GM18870 (cell line): ENCODE measurements at regions not wholly inside any gene's neighbourhood (a gene's known extent, or its start where the extent isn't known, plus 50 kb on each side); places are given as distances from the start of the nearest gene placed in this dataset.

ENCODE experiments used
- ATAC-seq: cut with Tn5 transposase; IDR thresholded peaks from one replicate; pipeline ENCODE4 v1.9.1; 2021; ENCODE audit warnings: moderate library complexity; ENCODE audit not compliant: unreplicated experiment

DNA sequence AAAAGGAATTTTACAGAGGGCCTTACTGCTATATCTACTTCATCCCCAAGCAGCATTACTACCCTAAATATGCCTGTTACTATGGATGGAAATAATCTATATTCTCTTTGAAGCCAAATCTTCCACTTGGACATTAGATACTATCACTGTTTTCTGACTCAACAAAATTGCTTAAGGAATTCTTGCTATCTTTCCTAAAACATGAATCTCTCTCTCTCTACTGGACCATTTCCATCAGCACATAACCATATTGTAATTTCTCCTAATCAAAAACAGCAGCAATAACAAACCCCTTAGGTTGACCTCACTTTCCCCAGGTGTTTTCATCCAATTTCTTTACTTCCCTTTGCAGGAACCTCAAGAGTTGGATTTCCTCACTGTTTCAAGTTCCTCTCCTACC is 67.9 kb upstream of the BLID start:
- no peak for ATAC-seq

DNA sequence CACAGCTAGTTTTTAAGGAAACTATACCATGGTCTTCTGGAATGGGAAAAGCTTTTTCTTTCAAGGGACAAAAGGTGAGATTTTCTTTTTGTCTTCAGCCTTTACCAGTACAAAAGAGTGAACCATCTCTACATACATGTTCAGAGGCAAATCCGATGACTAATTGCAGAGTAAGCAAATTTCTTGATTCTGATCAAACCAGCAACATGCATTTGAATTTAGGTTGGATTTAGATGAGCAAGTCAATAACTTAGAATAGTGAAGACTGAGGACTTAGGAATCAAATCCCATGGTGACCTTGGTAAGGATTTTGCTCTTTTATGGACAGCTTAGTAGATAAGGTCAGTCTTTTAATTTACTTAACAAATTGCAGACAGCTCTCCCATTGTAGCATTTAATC is 65.9 kb upstream of the BLID start:
- no peak for ATAC-seq

DNA sequence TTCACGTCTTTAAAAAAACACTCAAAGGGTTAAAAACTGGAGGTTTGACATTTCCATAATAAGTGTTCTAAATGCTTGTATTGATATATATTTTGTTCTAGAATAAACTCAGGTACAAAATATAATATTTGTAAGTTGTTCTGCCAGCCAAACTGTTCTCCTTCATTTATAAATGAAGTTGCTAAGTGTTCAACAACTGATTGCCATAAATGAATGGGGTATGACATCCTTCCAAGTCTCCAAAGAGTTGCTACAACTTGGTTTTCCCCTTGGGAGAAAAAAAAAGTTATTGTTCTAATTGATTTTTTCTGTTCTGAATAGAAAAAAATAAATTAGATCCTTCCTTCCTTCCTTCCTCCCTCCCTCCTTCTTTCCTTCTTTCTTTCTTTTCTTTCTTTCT is 65.4 kb upstream of the BLID start:
- ATAC-seq: no peak

DNA sequence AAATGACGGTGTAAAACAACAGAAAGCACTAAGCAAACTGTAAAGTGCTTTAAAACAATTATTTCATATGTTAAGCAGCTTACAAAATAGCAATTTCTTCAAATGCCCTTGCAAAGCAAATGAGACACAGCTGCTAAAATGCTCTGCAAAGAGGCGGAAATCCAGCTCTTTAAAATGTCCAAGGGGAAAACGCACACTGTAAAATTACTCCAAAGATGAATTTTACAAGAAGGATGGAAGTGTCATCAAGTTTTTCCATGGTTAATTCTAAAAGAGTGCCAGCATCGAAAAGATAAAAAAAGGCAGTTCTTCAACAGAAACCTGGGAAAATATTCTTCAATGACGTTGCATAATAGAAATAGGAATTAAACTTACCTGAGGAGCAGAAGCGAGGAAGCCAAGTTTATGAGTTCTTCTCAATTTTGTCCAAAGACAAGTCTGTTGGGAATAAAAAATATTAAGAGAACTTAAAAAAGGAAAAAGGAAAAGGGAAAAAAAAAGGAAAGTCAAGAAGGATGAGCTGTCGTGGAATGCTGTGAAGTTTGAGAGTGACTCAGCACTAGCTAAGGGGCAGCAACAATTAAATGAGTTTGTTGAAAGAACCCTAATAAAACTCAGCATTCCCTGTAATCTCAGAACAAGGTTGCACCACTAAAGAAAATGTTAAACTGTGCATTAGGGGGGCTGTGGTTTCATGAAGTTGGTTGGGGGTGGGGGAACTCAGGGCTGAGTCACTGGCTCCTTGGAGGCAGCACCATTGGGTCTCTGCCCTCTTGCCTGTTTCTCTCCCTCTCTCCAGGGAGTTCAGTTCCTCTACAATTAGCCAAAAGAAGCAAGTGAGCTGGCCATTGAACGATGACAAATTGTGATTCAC is 64.2 kb upstream of the BLID start:
- no peak for ATAC-seq

DNA sequence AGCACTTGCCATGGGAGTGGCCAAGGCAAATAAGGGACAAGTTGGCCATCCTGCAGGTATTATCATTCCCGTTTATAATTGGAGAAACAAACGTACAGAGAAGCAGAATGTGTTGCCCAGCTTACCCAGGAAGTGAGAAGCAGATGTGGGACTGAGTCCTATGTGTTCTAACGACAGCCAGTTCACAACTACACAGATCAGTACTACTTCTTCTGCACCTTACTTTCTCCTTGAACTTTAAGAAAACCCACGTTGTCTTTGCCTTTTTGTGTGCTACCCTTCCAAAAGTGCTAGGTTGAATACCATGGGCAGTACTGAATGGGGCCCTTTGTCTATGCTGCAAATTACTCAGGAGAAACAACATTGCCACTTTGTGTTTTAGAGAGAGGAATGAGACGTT is 62.8 kb upstream of the BLID start:
- no peak for ATAC-seq

DNA sequence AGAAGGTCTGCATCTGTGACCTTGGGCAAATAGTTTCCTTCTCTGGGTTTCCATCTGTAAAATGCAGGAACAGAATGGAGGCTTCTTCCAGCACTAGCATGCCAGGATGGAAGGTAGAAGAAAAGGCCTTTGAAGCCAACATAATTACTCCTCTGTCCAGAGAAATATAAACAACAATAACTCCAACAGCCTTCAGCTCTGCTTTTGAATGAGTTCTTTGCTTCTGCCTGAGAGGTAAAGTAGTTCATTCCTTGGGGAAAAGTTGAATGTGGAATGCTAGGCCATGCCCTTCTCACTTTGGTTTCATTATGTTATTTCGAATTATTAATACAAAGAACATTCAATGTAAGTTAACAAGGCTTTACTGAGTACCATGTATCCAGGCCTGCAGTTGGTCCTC is 61.2 kb upstream of the BLID start:
- no peak for ATAC-seq

DNA sequence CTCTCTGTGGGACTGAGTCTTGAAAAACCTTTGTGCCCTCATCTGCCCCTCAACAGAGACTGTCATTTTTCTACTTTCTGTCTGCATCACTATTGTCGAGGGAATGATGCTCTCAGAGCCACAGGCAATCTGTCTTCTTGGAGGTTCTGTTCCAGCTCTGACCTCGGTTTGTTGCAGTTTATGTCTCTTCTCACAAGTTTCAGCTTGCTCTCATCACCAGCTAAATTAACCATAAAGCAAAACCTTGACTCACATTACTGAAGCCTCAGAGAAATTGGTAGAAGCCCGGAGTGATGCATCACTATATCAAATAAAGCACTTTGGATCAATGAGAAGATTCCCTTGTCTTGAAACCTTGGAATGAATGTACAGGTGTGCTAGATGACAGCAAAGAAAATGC is 60.6 kb upstream of the BLID start:
- ATAC-seq: no peak

DNA sequence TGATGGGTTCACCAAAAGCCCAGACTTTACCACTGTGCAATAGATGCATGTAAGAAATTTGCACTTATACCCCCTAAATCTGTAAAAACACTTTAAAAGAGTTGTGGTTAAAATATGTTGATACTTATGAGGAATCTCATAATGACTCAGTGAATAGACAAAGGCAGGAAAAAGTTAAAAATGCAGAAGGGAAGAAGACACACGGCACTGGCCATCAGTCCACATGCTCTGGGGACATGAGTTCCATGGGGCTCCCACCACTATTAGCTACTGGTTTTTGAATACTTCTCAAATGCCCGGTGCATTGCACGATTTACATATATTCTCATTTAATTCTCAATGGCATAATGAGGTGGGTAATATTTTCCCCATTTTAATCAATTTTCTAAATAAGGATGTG is 59.3 kb upstream of the BLID start:
- no peak for ATAC-seq

DNA sequence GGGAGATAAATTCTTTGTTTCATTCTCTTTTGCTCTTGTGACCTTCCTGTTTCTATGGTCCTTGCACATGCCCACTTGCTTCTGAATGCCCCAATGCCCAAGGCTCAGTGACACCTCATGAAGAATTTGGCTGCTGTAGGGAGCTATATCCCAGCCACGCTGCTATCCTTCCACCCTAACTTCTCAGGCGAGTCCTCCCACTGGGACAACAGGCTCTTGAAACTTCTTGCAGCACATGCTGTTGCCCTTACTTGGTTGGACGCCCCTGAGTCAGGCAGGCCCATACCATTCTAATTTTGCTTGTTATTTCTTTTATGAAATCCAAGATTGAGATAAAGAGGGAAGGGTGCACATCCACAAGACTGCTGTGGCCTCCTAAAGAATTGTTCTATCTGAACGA is 57.6 kb upstream of the BLID start:
- no peak for ATAC-seq

DNA sequence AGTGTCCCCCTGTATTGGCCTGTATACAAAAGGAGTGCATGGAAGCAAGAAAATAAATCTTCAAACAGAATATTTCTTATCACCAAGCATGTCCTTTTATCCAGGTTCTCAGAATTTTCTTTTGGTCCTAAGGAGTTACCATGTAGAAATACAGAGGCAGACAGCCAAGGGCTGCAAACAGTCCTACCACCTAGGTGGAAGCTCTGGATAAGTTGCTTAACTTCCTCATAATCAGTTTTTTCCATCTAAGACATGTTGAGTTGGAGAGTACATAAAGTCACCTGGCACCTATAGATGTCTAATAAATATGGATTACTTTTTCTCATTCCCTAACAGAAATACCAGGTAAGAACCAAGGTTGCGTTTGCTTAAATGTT is 57.0 kb upstream of the BLID start:
- ATAC-seq: no peak

DNA sequence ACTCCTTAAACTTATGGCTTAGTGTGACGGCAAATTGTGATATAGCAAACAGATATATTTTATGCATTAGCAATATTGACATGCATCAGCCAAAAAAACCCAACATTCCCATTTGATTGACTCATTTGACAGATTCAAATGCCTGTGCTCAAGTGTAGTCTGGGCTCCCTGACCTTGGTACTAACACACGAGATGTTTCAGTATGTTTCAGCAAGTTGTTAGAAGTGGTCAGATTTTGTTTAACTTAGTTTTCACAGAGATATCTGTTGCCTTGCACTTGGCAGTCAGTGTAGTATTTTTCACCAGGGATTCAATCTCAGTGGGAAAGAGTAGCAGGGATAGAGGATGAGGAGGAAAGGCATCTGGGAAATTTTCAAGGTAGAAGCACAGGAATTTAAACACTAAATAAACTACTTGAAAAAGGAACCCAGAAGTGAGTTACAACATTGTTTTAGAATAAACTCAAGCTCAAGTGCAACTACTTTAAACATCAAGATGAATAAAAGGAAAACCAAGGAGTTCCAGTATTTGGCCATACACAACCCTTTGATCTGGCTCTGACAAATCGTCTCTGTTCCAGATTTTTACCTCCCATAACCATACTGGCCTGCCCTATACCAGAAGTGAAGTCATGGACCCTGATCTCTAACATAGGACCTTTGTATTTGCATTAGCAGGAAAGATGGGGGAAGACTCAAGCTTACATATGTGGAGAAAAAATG is 56.5 kb upstream of the BLID start:
- ATAC-seq: no peak

DNA sequence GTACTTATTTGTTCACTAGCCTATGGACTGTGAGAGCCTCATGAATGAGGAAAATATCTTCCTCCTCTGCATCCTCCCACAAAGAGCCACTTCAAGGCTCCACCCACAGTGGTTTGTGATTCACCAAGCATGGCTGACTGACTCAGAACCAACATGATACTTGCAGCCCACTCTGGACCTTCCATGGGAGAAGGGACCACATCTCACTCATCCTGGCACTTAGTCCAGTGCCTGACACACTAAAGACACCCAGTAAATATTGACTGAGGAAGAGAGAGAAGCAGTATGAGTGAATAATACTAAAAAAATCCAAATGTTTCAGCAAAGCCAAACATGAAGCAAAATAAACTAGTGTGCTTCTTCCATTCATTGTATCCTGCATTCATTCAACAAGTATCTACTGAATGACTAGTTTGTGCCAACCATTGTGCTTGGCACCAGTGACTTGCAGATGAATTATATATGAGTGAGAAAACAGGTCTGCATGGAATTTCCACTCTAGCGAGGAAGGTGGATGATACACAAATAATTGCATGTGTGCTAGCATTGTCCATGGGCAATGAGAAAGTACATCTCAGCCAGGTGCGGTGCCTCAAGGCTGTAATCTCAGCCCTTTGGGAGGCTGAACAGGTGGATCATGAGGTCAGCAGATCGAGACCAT is 54.9 kb upstream of the BLID start:
- ATAC-seq: no peak

DNA sequence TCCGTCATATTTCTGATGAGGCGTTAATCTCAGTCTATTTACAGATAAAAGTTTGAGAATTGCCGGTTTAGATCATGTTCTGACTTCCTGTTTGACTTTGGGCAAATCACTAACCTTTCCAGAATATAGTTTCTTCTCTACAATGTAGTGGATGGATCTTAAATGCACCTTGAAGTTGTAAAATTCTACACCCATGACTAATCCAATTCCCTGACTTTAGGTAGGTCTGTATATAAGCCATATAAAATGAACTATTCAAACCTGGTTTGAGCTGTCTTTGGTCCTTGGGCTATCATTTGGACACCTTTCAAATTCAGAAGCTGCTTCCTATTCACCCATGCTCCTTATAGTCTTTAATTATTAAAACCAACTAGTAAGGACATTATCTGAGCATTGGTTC is 52.2 kb upstream of the BLID start:
- ATAC-seq: no peak

DNA sequence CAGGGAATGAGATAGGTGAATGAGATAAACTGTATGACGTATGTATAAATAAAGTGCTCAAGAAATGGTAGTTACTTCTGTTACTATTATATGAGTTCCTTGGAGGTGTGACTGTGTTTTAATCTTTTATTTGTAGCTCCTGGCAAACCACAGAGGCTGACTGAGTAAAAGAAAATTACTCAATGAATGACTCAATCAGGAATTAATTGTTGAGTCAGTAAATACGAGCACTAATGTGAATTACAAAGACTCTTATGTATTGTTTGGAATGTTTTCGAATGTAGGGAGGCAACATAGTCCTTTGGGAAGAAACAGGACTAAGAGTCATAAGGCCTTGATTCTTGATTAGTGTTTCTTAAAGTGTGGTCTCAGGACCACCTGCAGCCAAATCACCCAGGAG is 51.1 kb upstream of the BLID start:
- ATAC-seq: no peak

DNA sequence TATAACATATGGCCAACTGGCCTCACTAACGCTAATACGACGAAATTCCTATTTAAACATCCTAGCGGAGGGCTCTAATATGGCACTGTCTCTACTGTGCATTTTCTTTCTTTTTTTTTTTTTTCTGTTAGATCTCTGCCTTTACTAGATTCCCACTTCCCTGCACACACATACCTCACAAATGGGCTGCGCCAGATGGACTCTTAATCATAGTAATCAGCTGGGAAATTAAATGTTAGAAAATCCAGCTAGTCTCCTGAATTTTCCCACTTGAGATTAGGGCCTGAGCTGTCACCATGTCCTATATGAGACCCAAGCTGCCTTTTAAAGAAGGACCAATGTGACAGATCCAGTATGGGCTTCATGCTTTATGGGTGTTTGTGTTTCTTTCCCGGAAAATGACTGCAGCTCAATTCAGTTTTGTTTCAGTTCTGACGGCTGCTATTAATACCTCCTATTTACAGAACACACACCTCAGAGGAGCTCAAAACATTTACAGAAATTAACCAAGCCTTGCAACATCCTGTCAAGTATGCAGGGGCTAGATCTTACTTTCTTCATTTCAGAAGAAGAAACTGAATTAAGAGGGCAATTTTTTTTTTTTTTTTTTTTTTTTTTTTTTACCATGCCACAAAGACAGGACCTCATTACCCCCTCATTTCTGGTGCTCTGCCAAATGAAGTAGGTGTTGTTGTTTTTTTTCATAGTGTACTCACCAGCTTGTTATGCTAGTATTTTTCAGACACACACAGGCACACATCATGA is 49.8 kb upstream of the BLID start:
- no peak for ATAC-seq
